H9 (cell line): ENCODE measurements at regions not wholly inside any gene's neighbourhood (a gene's known extent, or its start where the extent isn't known, plus 50 kb on each side); places are given as distances from the start of the nearest gene placed in this dataset.

Experiments used
- DNase-seq: peaks from one replicate; pipeline ENCODE4 v3.0.0-alpha.2; 2017
- H2AFZ ChIP-seq: one replicate; pipeline ENCODE4 v1.6.1; 2013; ENCODE audit warnings: mild to moderate bottlenecking, low read length, control low read depth, moderate library complexity
- H2AK5ac ChIP-seq: 2 replicates; pipeline ENCODE4 v1.6.1; 2013; ENCODE audit warnings: low read length, control low read depth, mixed read lengths; ENCODE audit not compliant: insufficient read length
- H2BK120ac ChIP-seq: one replicate; pipeline ENCODE4 v1.6.1; 2013; ENCODE audit warnings: low read depth, mild to moderate bottlenecking, low read length, control low read depth, inconsistent platforms; ENCODE audit not compliant: poor library complexity, severe bottlenecking
- H2BK12ac ChIP-seq: 2 replicates; pipeline ENCODE4 v1.6.1; 2013; ENCODE audit warnings: low read length, control low read depth, mixed read lengths, low read depth; ENCODE audit not compliant: insufficient read length
- H2BK15ac ChIP-seq: 2 replicates; pipeline ENCODE4 v1.6.1; 2013; ENCODE audit warnings: low read depth, low read length, control low read depth
- H2BK20ac ChIP-seq: one replicate; pipeline ENCODE4 v1.6.1; 2013; ENCODE audit warnings: low read depth, mild to moderate bottlenecking, low read length, control low read depth, inconsistent platforms; ENCODE audit not compliant: poor library complexity, severe bottlenecking
- H2BK5ac ChIP-seq: 2 replicates; pipeline ENCODE4 v1.6.1; 2013; ENCODE audit warnings: low read length, control low read depth, mixed read lengths; ENCODE audit not compliant: insufficient read length
- H3K14ac ChIP-seq: 2 replicates; pipeline ENCODE4 v1.6.1; 2013; ENCODE audit warnings: low read length, control low read depth; ENCODE audit not compliant: insufficient read depth
- H3K18ac ChIP-seq: 2 replicates; pipeline ENCODE4 v1.6.1; 2013; ENCODE audit warnings: low read depth, mild to moderate bottlenecking, mixed read lengths, low read length, control low read depth; ENCODE audit not compliant: insufficient read length
- H3K23ac ChIP-seq: 2 replicates; pipeline ENCODE4 v1.6.1; 2013; ENCODE audit warnings: low read length, control low read depth, mixed read lengths, low read depth; ENCODE audit not compliant: insufficient read length
- H3K23me2 ChIP-seq: 2 replicates; pipeline ENCODE4 v1.6.1; 2013; ENCODE audit warnings: low read depth, mild to moderate bottlenecking, mixed read lengths, low read length, control low read depth; ENCODE audit not compliant: insufficient read length, poor library complexity, severe bottlenecking
- H3K27ac ChIP-seq: 2 replicates; pipeline ENCODE4 v1.5.1; 2013; ENCODE audit warnings: low read length, control low read depth, mixed read lengths, low read depth; ENCODE audit not compliant: insufficient read length
- H3K27me3 ChIP-seq: 2 replicates; pipeline ENCODE4 v1.6.1; 2013; ENCODE audit warnings: low read length, control low read depth, inconsistent platforms; ENCODE audit not compliant: insufficient read depth
- H3K4ac ChIP-seq: 2 replicates; pipeline ENCODE4 v1.6.1; 2013; ENCODE audit warnings: low read depth, mild to moderate bottlenecking, control low read depth, inconsistent platforms, low read length, moderate library complexity
- H3K4me1 ChIP-seq: 2 replicates; pipeline ENCODE4 v1.6.1; 2013; ENCODE audit warnings: low read length, control low read depth, inconsistent platforms; ENCODE audit not compliant: insufficient read depth
- H3K4me2 ChIP-seq: 2 replicates; pipeline ENCODE4 v1.6.1; 2013; ENCODE audit warnings: low read length, control low read depth, mixed read lengths; ENCODE audit not compliant: insufficient read length, insufficient read depth
- H3K56ac ChIP-seq: 2 replicates; pipeline ENCODE4 v1.6.1; 2013; ENCODE audit warnings: low read depth, mild to moderate bottlenecking, mixed read lengths, low read length, control low read depth; ENCODE audit not compliant: insufficient read length
- H3K79me1 ChIP-seq: 2 replicates; pipeline ENCODE4 v1.6.1; 2013; ENCODE audit warnings: low read depth, mild to moderate bottlenecking, moderate library complexity, low read length, control low read depth, inconsistent platforms; ENCODE audit not compliant: insufficient read depth, poor library complexity, severe bottlenecking
- H3K79me2 ChIP-seq: 2 replicates; pipeline ENCODE4 v1.6.1; 2013; ENCODE audit warnings: low read length, control low read depth, inconsistent platforms; ENCODE audit not compliant: insufficient read depth
- H3K9ac ChIP-seq: 2 replicates; pipeline ENCODE4 v1.6.1; 2013; ENCODE audit warnings: low read length, control low read depth, mixed read lengths; ENCODE audit not compliant: insufficient read length; ENCODE audit errors: extremely low read depth
- H3K9me3 ChIP-seq: one replicate; pipeline ENCODE4 v1.6.1; 2013; ENCODE audit warnings: low read depth, low read length, inconsistent platforms; ENCODE audit not compliant: control insufficient read depth
- H3T11ph ChIP-seq: one replicate; pipeline ENCODE4 v1.6.1; 2013; ENCODE audit warnings: mild to moderate bottlenecking, low read length, control low read depth, inconsistent platforms
- H4K20me1 ChIP-seq: one replicate; pipeline ENCODE4 v1.6.1; 2013; ENCODE audit not compliant: control insufficient read depth, insufficient read length, insufficient read depth
- H4K5ac ChIP-seq: 2 replicates; pipeline ENCODE4 v1.6.1; 2013; ENCODE audit warnings: low read depth, mild to moderate bottlenecking, mixed read lengths, low read length, control low read depth; ENCODE audit not compliant: insufficient read length
- H4K8ac ChIP-seq: replicated peaks from 2 replicates; pipeline ENCODE4 v1.6.1; 2013; ENCODE audit warnings: low read length, control low read depth, mixed read lengths, low read depth; ENCODE audit not compliant: insufficient read length
- H4K91ac ChIP-seq: 2 replicates; pipeline ENCODE4 v1.6.1; 2013; ENCODE audit warnings: low read depth, mild to moderate bottlenecking, moderate library complexity, mixed read lengths, low read length, control low read depth; ENCODE audit not compliant: insufficient read length
- H3K27ac Mint-ChIP-seq, 3 experiments: 2 replicates in 2 of 3; 3 replicates in 1 of 3; pipeline ENCODE4 v1.8.0; 2020 to 2021; ENCODE audit warnings: mixed read lengths in 3 of 3, mild to moderate bottlenecking in 1 of 3, moderate library complexity in 1 of 3
- H3K27me3 Mint-ChIP-seq: 2 replicates; pipeline ENCODE4 v1.8.0; 2021; ENCODE audit warnings: low read depth, mild to moderate bottlenecking, moderate library complexity, mixed read lengths
- H3K36me3 Mint-ChIP-seq, 3 experiments: 2 replicates in 2 of 3; 3 replicates in 1 of 3; pipeline ENCODE4 v1.8.0; 2020 to 2021; ENCODE audit warnings: low read depth in 3 of 3, mixed read lengths in 3 of 3; ENCODE audit not compliant: insufficient read depth in 1 of 3
- H3K4me1 Mint-ChIP-seq, 2 experiments: 2 replicates each; pipeline ENCODE4 v1.8.0; 2020; ENCODE audit warnings: mixed read lengths in 2 of 2
- H3K4me3 Mint-ChIP-seq, 2 experiments: 2 replicates in 1 of 2; 3 replicates in 1 of 2; pipeline ENCODE4 v1.8.0; 2020 to 2021; ENCODE audit warnings: mild to moderate bottlenecking in 2 of 2, mixed read lengths in 2 of 2, moderate library complexity in 1 of 2
- H3K9me3 Mint-ChIP-seq, 2 experiments: 2 replicates in 1 of 2; 3 replicates in 1 of 2; pipeline ENCODE4 v1.8.0; 2020; ENCODE audit warnings: mild to moderate bottlenecking in 2 of 2, mixed read lengths in 2 of 2, moderate library complexity in 1 of 2
- WGBS: extraction: QIAGEN DNeasy Blood & Tissue Kit; methylation state at CpG from one replicate; pipeline ENCODE4 v1.1.7; 2013; ENCODE audit warnings: missing lambda C conversion rate, low lambda C conversion rate, mixed read lengths; ENCODE audit not compliant: insufficient read length; ENCODE audit errors: extremely low coverage; 5-methylcytosine and 5-hydroxymethylcytosine counted together
- TF ChIP-seq, protein P1 (sequence below): fragments of 200-600 bp; sonication (generic); conservative IDR thresholded peaks from 3 replicates; pipeline ENCODE4 v1.8.0; 2021; ENCODE audit warnings: antibody characterized with exemption, mild to moderate bottlenecking

DNA sequence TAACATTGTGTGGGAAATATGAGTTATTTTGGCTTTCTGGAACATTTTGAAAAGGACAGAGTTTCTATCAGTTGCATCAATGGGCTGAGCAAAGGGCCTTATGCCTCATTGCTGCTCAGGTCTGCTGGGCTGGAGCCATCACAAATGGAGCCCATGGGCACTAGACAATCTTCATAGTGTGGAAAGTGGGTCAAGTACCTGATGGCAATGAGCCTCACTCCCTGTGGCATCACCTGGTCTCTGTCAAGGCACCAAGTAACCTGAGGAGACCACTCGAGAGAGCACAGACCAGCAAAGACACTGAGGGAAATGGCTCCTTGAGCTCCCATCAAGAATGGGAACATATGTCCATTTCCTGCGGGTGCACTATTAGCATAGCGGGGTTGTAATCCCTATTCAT is 96.7 kb upstream of the PPP2R3A start:
- no peaks in the 10 kb centered on the region for H3K9me3 ChIP-seq
- H3K4me2 ChIP-seq, result no peak overlapping the region
- Mint-ChIP-seq H3K4me3 (no peak overlapping the region), H3K36me3 (peaks cover 0 to 8% (median 0%) of the 10 kb centered on the region in 3 experiments; a peak in 3 of 7 replicates), H3K27me3 (peaks cover 4% of the 10 kb centered on the region; the same call in 1 of the 2 replicates), H3K9me3 (peaks cover 8 to 9% of the 10 kb centered on the region in 2 experiments; a peak in 4 of 5 replicates), H3K4me1 (no peaks in the 10 kb centered on the region), H3K27ac (no peak overlapping the region)
- H3K14ac ChIP-seq, result no peak overlapping the region
- H2AFZ ChIP-seq, result no peak overlapping the region
- no peak overlapping the region for H4K91ac ChIP-seq
- H2BK5ac ChIP-seq, result no peak overlapping the region
- H3K18ac ChIP-seq, result no peak overlapping the region
- no peak overlapping the region for H2BK12ac ChIP-seq
- H3K79me1 ChIP-seq, result no peaks in the 10 kb centered on the region
- no peak overlapping the region for H3K4ac ChIP-seq
- H4K5ac ChIP-seq, result no peak overlapping the region
- no peak overlapping the region for H2BK20ac ChIP-seq
- H2BK120ac ChIP-seq, result no peak overlapping the region
- WGBS, result no CpG with 5 or more reads among the region's 3 CpGs
- H3K79me2 ChIP-seq, result no peaks in the 10 kb centered on the region
- no peak for DNase-seq
- H3K27me3 ChIP-seq, result no peaks in the 10 kb centered on the region
- TF ChIP-seq, protein P1, sequence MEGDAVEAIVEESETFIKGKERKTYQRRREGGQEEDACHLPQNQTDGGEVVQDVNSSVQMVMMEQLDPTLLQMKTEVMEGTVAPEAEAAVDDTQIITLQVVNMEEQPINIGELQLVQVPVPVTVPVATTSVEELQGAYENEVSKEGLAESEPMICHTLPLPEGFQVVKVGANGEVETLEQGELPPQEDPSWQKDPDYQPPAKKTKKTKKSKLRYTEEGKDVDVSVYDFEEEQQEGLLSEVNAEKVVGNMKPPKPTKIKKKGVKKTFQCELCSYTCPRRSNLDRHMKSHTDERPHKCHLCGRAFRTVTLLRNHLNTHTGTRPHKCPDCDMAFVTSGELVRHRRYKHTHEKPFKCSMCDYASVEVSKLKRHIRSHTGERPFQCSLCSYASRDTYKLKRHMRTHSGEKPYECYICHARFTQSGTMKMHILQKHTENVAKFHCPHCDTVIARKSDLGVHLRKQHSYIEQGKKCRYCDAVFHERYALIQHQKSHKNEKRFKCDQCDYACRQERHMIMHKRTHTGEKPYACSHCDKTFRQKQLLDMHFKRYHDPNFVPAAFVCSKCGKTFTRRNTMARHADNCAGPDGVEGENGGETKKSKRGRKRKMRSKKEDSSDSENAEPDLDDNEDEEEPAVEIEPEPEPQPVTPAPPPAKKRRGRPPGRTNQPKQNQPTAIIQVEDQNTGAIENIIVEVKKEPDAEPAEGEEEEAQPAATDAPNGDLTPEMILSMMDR, result no peak
- H3K23ac ChIP-seq, result no peak overlapping the region
- no peak overlapping the region for H3T11ph ChIP-seq
- no peak overlapping the region for H3K27ac ChIP-seq
- no peaks in the 10 kb centered on the region for H4K20me1 ChIP-seq
- H3K4me1 ChIP-seq, result no peaks in the 10 kb centered on the region
- no peak overlapping the region for H2AK5ac ChIP-seq
- no peaks in the 10 kb centered on the region for H3K23me2 ChIP-seq
- H2BK15ac ChIP-seq, result no peak overlapping the region
- H3K56ac ChIP-seq, result no peak overlapping the region
- no peak overlapping the region for H4K8ac ChIP-seq
- H3K9ac ChIP-seq, result no peak overlapping the region
